Spleen (tissue), 7 donors: ENCODE measurements at regions not wholly inside any gene's neighbourhood (a gene's known extent, or its start where the extent isn't known, plus 50 kb on each side); places are given as distances from the start of the nearest gene placed in this dataset.

ENCODE experiments used
- CTCF ChIP-seq, 11 experiments: fragments of 200-600 bp in 7 of 11; fragments of 450-650 bp in 4 of 11; sonication (generic) in 4 of 11; IDR thresholded peaks in 8 of 11; conservative IDR thresholded peaks in 3 of 11; 1 replicate in 7 of 11; 2 replicates in 4 of 11; pipeline versions ENCODE4 v1.4.0 to v1.8.0; 2016 to 2021; ENCODE audit warnings: antibody characterized with exemption in 11 of 11, inconsistent platforms in 4 of 11, mild to moderate bottlenecking in 1 of 11
- POLR2AphosphoS5 ChIP-seq, 3 donors: sonication (generic); formaldehyde crosslinking; IDR thresholded peaks; one replicate each; pipeline ENCODE4 v1.5.1; 2017; ENCODE audit warnings: antibody characterized with exemption in 3 of 3
- donor health status: DM: no; HTN: no; CAD: no; lungs with moderate emphysema.
- donor health status: DM: no; HTN: no; CAD: no.
- donor health status: DM: no; HTN: no; CAD: no.

GRCh38 chr16:9518581-9518980, 427.1 kb downstream of the HAPSTR1 start:
- TF ChIP-seq POLR2AphosphoS5 (IDR thresholded peaks at IDR 0.05) = no peak
- TF ChIP-seq CTCF (IDR thresholded peaks at IDR 0.05 in 8 of 11, conservative IDR thresholded peaks at IDR 0.05 in 3 of 11) = no peak
